ENCODE measurements at regions not wholly inside any gene's neighbourhood (a gene's known extent, or its start where the extent isn't known, plus 50 kb on each side); places are given as distances from the start of the nearest gene placed in this dataset.

GRCh38 chr16:22618842-22619241, 108.2 kb downstream of the NPIPB5 start:
- Histone ChIP-seq H3K4me2 (replicated peaks; ENCODE audit: extremely low read depth, low read length, poor library complexity, severe bottlenecking) (no peak overlapping the region), H3K4me1 (ENCODE audit: control insufficient read depth in 1 of 2, insufficient read depth in 2 of 2, low read length in 2 of 2) (peaks cover 0 to 5% of the 10 kb centered on the region in 2 donors), H3K9me3 (replicated peaks in 1 of 2; ENCODE audit: control insufficient read depth in 1 of 2, insufficient read depth in 1 of 2, low read length in 2 of 2) (no peaks in the 10 kb centered on the region), H3K27me3 (ENCODE audit: control insufficient read depth in 2 of 2, insufficient read depth in 2 of 2, low read length in 2 of 2) (peaks cover 12 to 18% of the 10 kb centered on the region in 2 donors), H4K20me1 (ENCODE audit: insufficient read depth, low read length) (no peaks in the 10 kb centered on the region), H3K27ac (ENCODE audit: low read depth in 1 of 2, low read length in 2 of 2) (no peak overlapping the region), H3K9ac (ENCODE audit: insufficient read depth, low read length, poor library complexity, severe bottlenecking) (no peak overlapping the region), H3K36me3 (replicated peaks in 1 of 2; ENCODE audit: control insufficient read depth in 1 of 2, insufficient read depth in 2 of 2, low read length in 2 of 2) (no peaks in the 10 kb centered on the region), H3K4me3 (replicated peaks in 1 of 3; ENCODE audit: low read depth in 2 of 3, low read length in 3 of 3) (no peak overlapping the region), H2AFZ (ENCODE audit: insufficient read depth, low read depth, low read length, poor library complexity, severe bottlenecking) (peak overlapping the region; percentile 13), H3K79me2 (ENCODE audit: insufficient read depth, low read length) (no peaks in the 10 kb centered on the region)
- peak overlapping the region in 1 of 2 donors; percentile 27 for H3K4me3 Mint-ChIP-seq
- H3K36me3 Mint-ChIP-seq, result no peaks in the 10 kb centered on the region
- H3K27me3 Mint-ChIP-seq (ENCODE audit: low read depth in 3 of 3), result peaks cover 6 to 12% (median 7%) of the 10 kb centered on the region in 3 donors
- intact Hi-C loops (cut with micrococcal nuclease), result no loop called here
- peak in 2 of 3 donors; percentile 14 to 25 for DNase-seq
- 60% methylated on average over 4 of the region's 5 CpGs for WGBS (ENCODE audit: insufficient coverage)
- H3K27ac Mint-ChIP-seq, result no peak overlapping the region
- TF ChIP-seq, protein P1, sequence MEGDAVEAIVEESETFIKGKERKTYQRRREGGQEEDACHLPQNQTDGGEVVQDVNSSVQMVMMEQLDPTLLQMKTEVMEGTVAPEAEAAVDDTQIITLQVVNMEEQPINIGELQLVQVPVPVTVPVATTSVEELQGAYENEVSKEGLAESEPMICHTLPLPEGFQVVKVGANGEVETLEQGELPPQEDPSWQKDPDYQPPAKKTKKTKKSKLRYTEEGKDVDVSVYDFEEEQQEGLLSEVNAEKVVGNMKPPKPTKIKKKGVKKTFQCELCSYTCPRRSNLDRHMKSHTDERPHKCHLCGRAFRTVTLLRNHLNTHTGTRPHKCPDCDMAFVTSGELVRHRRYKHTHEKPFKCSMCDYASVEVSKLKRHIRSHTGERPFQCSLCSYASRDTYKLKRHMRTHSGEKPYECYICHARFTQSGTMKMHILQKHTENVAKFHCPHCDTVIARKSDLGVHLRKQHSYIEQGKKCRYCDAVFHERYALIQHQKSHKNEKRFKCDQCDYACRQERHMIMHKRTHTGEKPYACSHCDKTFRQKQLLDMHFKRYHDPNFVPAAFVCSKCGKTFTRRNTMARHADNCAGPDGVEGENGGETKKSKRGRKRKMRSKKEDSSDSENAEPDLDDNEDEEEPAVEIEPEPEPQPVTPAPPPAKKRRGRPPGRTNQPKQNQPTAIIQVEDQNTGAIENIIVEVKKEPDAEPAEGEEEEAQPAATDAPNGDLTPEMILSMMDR (IDR thresholded peaks at IDR 0.05), result no peak
- peaks cover 5% of the 10 kb centered on the region for H3K4me1 Mint-ChIP-seq
- H3K9me3 Mint-ChIP-seq, result peaks cover 0 to 8% (median 4%) of the 10 kb centered on the region in 7 donors

DNA sequence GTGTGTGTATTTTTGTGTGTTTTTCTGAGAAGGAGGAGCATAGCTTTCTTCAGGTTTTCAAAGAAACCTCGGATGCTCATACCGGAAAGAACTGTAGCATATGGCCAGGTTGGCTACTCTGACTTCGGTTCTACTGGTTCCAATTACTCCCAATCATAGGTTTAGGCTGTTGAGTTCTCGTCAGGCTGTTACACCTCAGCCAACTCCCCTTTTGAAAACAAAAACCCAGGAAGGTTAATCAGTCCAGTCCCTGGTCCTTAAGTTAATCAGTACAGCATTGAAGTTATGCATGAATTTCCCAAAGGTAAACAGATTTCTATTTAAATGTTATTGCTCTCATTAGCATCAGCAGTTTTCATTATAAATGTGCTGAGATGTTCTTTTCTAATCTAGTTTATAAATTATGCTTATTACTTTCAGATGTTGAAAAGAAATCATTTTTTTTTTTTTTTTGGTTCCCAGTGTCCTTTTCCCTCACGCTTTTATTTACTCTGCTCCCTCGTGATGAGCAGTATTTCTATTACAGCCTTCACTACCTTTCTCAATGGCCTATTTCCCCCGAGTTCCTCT, 111.0 kb downstream of the NPIPB5 start:
- Histone ChIP-seq H3K4me3 (replicated peaks in 1 of 3; ENCODE audit: low read depth in 2 of 3, low read length in 3 of 3) (no peak overlapping the region), H3K9ac (ENCODE audit: insufficient read depth, low read length, poor library complexity, severe bottlenecking) (no peak overlapping the region), H3K36me3 (replicated peaks in 1 of 2; ENCODE audit: control insufficient read depth in 1 of 2, insufficient read depth in 2 of 2, low read length in 2 of 2) (no peaks in the 10 kb centered on the region), H4K20me1 (ENCODE audit: insufficient read depth, low read length) (no peaks in the 10 kb centered on the region), H3K27me3 (ENCODE audit: control insufficient read depth in 2 of 2, insufficient read depth in 2 of 2, low read length in 2 of 2) (peaks cover 12 to 20% of the 10 kb centered on the region in 2 donors), H3K4me2 (replicated peaks; ENCODE audit: extremely low read depth, low read length, poor library complexity, severe bottlenecking) (no peak overlapping the region), H3K4me1 (ENCODE audit: control insufficient read depth in 1 of 2, insufficient read depth in 2 of 2, low read length in 2 of 2) (peaks cover 0 to 5% of the 10 kb centered on the region in 2 donors), H3K27ac (ENCODE audit: low read depth in 1 of 2, low read length in 2 of 2) (no peak overlapping the region), H3K9me3 (replicated peaks in 1 of 2; ENCODE audit: control insufficient read depth in 1 of 2, insufficient read depth in 1 of 2, low read length in 2 of 2) (no peaks in the 10 kb centered on the region), H2AFZ (ENCODE audit: insufficient read depth, low read depth, low read length, poor library complexity, severe bottlenecking) (no peak overlapping the region), H3K79me2 (ENCODE audit: insufficient read depth, low read length) (no peaks in the 10 kb centered on the region)
- Mint-ChIP-seq H3K27ac (no peak overlapping the region), H3K4me1 (peaks cover 5% of the 10 kb centered on the region), H3K27me3 (ENCODE audit: low read depth in 3 of 3) (peaks cover 6 to 12% (median 7%) of the 10 kb centered on the region in 3 donors), H3K4me3 (no peak overlapping the region), H3K9me3 (peaks cover 0 to 5% (median 0%) of the 10 kb centered on the region in 7 donors), H3K36me3 (no peaks in the 10 kb centered on the region)
- intact Hi-C loops (cut with micrococcal nuclease), result no loop called here
- 71% methylated on average over 6 of the region's 7 CpGs for WGBS (ENCODE audit: insufficient coverage)
- DNase-seq, result no peak
- TF ChIP-seq, protein P1 (IDR thresholded peaks at IDR 0.05), result no peak

Measured in CD14-positive monocyte (primary cell).